ENCODE measurements at regions not wholly inside any gene's neighbourhood (a gene's known extent, or its start where the extent isn't known, plus 50 kb on each side); places are given as distances from the start of the nearest gene placed in this dataset.

- Histone ChIP-seq H3K36me3 (replicated peaks; ENCODE audit: insufficient read depth, low read length) (no peaks in the 10 kb centered on the region), H2AFZ (ENCODE audit: low read length) (no peak overlapping the region), H3F3A (ENCODE audit: insufficient read depth, low read length) (no peaks in the 10 kb centered on the region), H3K9me3 (replicated peaks; ENCODE audit: insufficient read depth, low read length) (no peaks in the 10 kb centered on the region), H3K27me3 (replicated peaks; ENCODE audit: insufficient read depth, low read length) (no peaks in the 10 kb centered on the region), H3K79me2 (ENCODE audit: low read length) (no peaks in the 10 kb centered on the region), H4K20me1 (ENCODE audit: insufficient read depth, low read length) (no peaks in the 10 kb centered on the region), H3K9ac (ENCODE audit: low read length) (no peak overlapping the region), H3K27ac (ENCODE audit: low read length) (no peak overlapping the region), H3K4me2 (ENCODE audit: low read depth, low read length) (no peak overlapping the region), H3K4me1 (ENCODE audit: low read length) (no peaks in the 10 kb centered on the region), H3K9me2 (replicated peaks; ENCODE audit: insufficient read depth, low read length) (no peaks in the 10 kb centered on the region), H3K4me3 (ENCODE audit: low read length) (no peak overlapping the region)
- no peak for TF ChIP-seq CTCF (IDR thresholded peaks at IDR 0.05; ENCODE audit: low read length)
- TF ChIP-seq EZH2 (optimal IDR thresholded peaks at IDR 0.05; ENCODE audit: low read depth, low read length): no peak
- no peak for TF ChIP-seq EZH2phosphoT487 (IDR thresholded peaks at IDR 0.05; ENCODE audit: low read length)
- DNase-seq: no peak
Measured at GRCh38 chr18:51753365-51754057, 556.0 kb upstream of the MEX3C start.

GRCh38 chr18:51754566-51754965, 557.1 kb upstream of the MEX3C start:
- no peak overlapping the region for H3K9ac ChIP-seq (ENCODE audit: low read length)
- H3K27me3 ChIP-seq (replicated peaks; ENCODE audit: insufficient read depth, low read length): no peaks in the 10 kb centered on the region
- H3K79me2 ChIP-seq (ENCODE audit: low read length): no peaks in the 10 kb centered on the region
- no peaks in the 10 kb centered on the region for H3K9me2 ChIP-seq (replicated peaks; ENCODE audit: insufficient read depth, low read length)
- no peaks in the 10 kb centered on the region for H3K4me1 ChIP-seq (ENCODE audit: low read length)
- no peaks in the 10 kb centered on the region for H3K9me3 ChIP-seq (replicated peaks; ENCODE audit: insufficient read depth, low read length)
- no peaks in the 10 kb centered on the region for H4K20me1 ChIP-seq (ENCODE audit: insufficient read depth, low read length)
- no peak for DNase-seq
- no peak overlapping the region for H3K27ac ChIP-seq (ENCODE audit: low read length)
- H3K4me3 ChIP-seq (ENCODE audit: low read length): no peak overlapping the region
- no peak for TF ChIP-seq EZH2 (optimal IDR thresholded peaks at IDR 0.05; ENCODE audit: low read depth, low read length)
- TF ChIP-seq CTCF (IDR thresholded peaks at IDR 0.05; ENCODE audit: low read length): no peak
- TF ChIP-seq EZH2phosphoT487 (IDR thresholded peaks at IDR 0.05; ENCODE audit: low read length): no peak
- no peaks in the 10 kb centered on the region for H3F3A ChIP-seq (ENCODE audit: insufficient read depth, low read length)
- no peak overlapping the region for H2AFZ ChIP-seq (ENCODE audit: low read length)
- no peaks in the 10 kb centered on the region for H3K36me3 ChIP-seq (replicated peaks; ENCODE audit: insufficient read depth, low read length)
- no peak overlapping the region for H3K4me2 ChIP-seq (ENCODE audit: low read depth, low read length)

GRCh38 chr18:51757255-51757924, 559.9 kb upstream of the MEX3C start:
- DNase-seq: no peak
- no peak overlapping the region for H3K4me3 ChIP-seq (ENCODE audit: low read length)
- H3K79me2 ChIP-seq (ENCODE audit: low read length): no peaks in the 10 kb centered on the region
- TF ChIP-seq EZH2phosphoT487 (IDR thresholded peaks at IDR 0.05; ENCODE audit: low read length) (no peak), EZH2 (optimal IDR thresholded peaks at IDR 0.05; ENCODE audit: low read depth, low read length) (no peak), CTCF (IDR thresholded peaks at IDR 0.05; ENCODE audit: low read length) (no peak)
- no peaks in the 10 kb centered on the region for H4K20me1 ChIP-seq (ENCODE audit: insufficient read depth, low read length)
- peaks cover 6% of the 10 kb centered on the region; the same call in 1 of the 2 replicates for H3K4me1 ChIP-seq (ENCODE audit: low read length)
- no peaks in the 10 kb centered on the region for H3K27me3 ChIP-seq (replicated peaks; ENCODE audit: insufficient read depth, low read length)
- H3K4me2 ChIP-seq (ENCODE audit: low read depth, low read length): no peak overlapping the region
- no peak overlapping the region for H3K27ac ChIP-seq (ENCODE audit: low read length)
- no peaks in the 10 kb centered on the region for H3K9me3 ChIP-seq (replicated peaks; ENCODE audit: insufficient read depth, low read length)
- peaks cover 6% of the 10 kb centered on the region for H3F3A ChIP-seq (ENCODE audit: insufficient read depth, low read length)
- no peaks in the 10 kb centered on the region for H3K36me3 ChIP-seq (replicated peaks; ENCODE audit: insufficient read depth, low read length)
- no peak overlapping the region for H2AFZ ChIP-seq (ENCODE audit: low read length)
- no peaks in the 10 kb centered on the region for H3K9me2 ChIP-seq (replicated peaks; ENCODE audit: insufficient read depth, low read length)
- no peak overlapping the region for H3K9ac ChIP-seq (ENCODE audit: low read length)
